ENCODE measurements at regions not wholly inside any gene's neighbourhood (a gene's known extent, or its start where the extent isn't known, plus 50 kb on each side); places are given as distances from the start of the nearest gene placed in this dataset.

DNA sequence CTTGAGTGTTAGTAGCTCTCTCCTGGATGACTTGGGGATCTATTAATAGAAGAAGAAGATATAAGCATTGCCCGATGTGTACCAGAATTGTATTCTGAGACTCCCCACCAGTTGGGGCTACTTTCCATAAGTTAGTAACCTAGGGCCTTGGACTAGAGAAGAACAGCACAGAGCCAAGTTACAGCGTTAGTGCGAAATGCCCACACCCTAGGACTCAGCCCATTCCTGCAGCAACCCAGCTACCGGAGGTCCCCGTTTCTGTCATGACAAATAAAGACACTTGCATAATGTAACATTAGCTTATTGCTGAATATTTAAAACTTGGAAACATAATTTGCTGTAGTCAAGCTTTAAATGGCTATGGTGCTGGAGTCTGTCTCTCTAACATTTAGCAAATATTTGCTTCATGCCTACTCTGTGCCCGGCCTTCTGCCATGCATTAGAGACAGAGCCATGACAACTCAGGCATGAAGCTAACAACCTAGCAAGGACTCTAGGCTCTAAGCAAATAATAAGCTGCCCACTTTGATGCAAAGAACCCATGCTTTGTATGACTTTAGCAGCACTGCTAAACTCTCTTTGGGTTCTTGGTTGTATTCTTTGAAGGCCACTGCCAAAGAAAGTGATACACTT, 103.4 kb upstream of the COL21A1 start:
- H3K27me3 ChIP-seq = no peaks in the 10 kb centered on the region
- H3K9me3 ChIP-seq = no peaks in the 10 kb centered on the region
- no peak overlapping the region for H3K27ac ChIP-seq
- H3K36me3 ChIP-seq = no peaks in the 10 kb centered on the region
- no peak for TF ChIP-seq POLR2A (IDR thresholded peaks at IDR 0.05)
- TF ChIP-seq, protein P1, sequence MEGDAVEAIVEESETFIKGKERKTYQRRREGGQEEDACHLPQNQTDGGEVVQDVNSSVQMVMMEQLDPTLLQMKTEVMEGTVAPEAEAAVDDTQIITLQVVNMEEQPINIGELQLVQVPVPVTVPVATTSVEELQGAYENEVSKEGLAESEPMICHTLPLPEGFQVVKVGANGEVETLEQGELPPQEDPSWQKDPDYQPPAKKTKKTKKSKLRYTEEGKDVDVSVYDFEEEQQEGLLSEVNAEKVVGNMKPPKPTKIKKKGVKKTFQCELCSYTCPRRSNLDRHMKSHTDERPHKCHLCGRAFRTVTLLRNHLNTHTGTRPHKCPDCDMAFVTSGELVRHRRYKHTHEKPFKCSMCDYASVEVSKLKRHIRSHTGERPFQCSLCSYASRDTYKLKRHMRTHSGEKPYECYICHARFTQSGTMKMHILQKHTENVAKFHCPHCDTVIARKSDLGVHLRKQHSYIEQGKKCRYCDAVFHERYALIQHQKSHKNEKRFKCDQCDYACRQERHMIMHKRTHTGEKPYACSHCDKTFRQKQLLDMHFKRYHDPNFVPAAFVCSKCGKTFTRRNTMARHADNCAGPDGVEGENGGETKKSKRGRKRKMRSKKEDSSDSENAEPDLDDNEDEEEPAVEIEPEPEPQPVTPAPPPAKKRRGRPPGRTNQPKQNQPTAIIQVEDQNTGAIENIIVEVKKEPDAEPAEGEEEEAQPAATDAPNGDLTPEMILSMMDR (IDR thresholded peaks at IDR 0.05) = no peak
- WGBS (ENCODE audit: insufficient coverage, low coverage, low lambda C conversion rate, missing lambda C conversion rate) = 74% methylated on average over 5 of the region's 6 CpGs
- intact Hi-C loops (cut with DNase I) = loop anchor here in 1 of 2 donors (10.0 kb wide), 1 partner anchor 244 kb away; no protein-coding TSS in a partner anchor
- ATAC-seq = no peak
- DNase-seq = no peak
- no peaks in the 10 kb centered on the region for H3K4me1 ChIP-seq
- H3K4me3 ChIP-seq = no peak overlapping the region

DNA sequence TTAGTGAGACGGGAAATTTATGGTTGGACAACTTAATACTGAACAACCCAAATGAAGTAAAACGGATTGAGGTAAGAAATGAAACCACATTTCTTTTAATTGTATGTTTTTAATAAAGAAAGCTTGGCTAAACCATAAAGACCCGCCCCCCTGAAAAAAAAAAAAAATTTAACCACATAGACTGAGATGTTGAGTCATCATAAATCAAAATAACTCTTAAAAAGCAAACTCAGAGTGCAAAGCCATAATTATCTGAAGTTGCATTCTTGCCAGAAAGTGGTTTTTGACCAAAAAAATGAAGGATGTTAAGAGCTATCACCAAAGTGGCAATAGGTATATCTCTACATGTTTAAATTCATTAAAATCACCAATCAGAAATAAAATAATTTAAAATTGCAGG, 101.8 kb upstream of the COL21A1 start:
- ATAC-seq (no peak), DNase-seq (no peak)
- no peaks in the 10 kb centered on the region for H3K27me3 ChIP-seq
- TF ChIP-seq, protein P1 (IDR thresholded peaks at IDR 0.05) = no peak
- no peak for TF ChIP-seq POLR2A (IDR thresholded peaks at IDR 0.05)
- WGBS (ENCODE audit: insufficient coverage, low coverage, low lambda C conversion rate, missing lambda C conversion rate) = 49% methylated on average over 3 of the region's 3 CpGs
- H3K4me1 ChIP-seq = no peaks in the 10 kb centered on the region
- H3K9me3 ChIP-seq = no peaks in the 10 kb centered on the region
- H3K36me3 ChIP-seq = no peaks in the 10 kb centered on the region
- intact Hi-C loops (cut with DNase I) = no loop called here
- H3K4me3 ChIP-seq = no peak overlapping the region
- no peak overlapping the region for H3K27ac ChIP-seq

DNA sequence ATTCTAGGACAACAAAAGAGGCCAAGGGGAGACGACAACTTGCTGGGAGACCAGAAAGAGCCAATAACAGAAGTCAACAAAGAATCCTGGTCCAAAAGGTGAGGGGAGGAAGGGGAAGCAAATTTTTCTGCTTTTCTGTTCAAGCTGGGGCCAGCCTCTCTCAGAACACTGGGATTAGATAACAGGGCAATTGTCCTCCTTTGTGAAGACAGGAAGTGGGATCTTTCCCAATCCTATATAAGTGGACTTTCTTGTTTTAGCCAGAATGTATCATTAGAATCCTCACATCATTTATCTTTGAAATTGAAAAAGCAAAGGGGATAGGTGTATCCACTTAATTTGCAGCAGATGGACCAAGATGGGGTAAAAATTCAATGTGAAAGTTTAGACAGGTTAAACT, 101.2 kb upstream of the COL21A1 start:
- ATAC-seq = no peak
- intact Hi-C loops (cut with DNase I) = no loop called here

DNA sequence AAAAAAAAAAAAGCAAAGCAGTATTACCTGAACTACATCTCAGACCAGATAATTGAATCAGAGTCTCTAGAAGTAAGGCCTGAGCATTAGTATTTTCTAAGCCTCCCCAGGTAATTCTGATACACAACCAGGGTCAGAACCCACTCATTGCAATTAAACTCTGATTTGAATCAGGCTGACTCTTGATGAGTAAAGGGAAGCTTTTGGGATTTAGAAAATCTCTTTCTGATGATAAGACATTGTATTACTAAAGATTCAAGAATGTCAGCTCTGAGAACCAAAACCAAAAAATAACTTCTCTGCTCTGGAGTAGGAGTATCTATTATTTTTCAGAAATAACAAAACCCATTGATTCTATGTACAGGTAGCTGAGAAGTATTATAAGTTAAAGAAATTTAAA, 100.1 kb upstream of the COL21A1 start:
- no peaks in the 10 kb centered on the region for H3K4me1 ChIP-seq
- H3K9me3 ChIP-seq = no peaks in the 10 kb centered on the region
- ATAC-seq (no peak), DNase-seq (no peak)
- H3K27ac ChIP-seq = no peak overlapping the region
- no peak for TF ChIP-seq POLR2A (IDR thresholded peaks at IDR 0.05)
- TF ChIP-seq, protein P1 (IDR thresholded peaks at IDR 0.05) = no peak
- no peak overlapping the region for H3K4me3 ChIP-seq
- no peaks in the 10 kb centered on the region for H3K36me3 ChIP-seq
- no peaks in the 10 kb centered on the region for H3K27me3 ChIP-seq
- intact Hi-C loops (cut with DNase I) = no loop called here

More for the DNA sequence above, 101.2 kb upstream of the COL21A1 start:
- Histone ChIP-seq H3K27me3 (no peaks in the 10 kb centered on the region), H3K4me1 (no peaks in the 10 kb centered on the region), H3K27ac (no peak overlapping the region), H3K36me3 (no peaks in the 10 kb centered on the region), H3K4me3 (no peak overlapping the region), H3K9me3 (no peaks in the 10 kb centered on the region)
- TF ChIP-seq, protein P1 (IDR thresholded peaks at IDR 0.05) = no peak
- no peak for TF ChIP-seq POLR2A (IDR thresholded peaks at IDR 0.05)
- no peak for DNase-seq
- WGBS (ENCODE audit: insufficient coverage, low coverage, low lambda C conversion rate, missing lambda C conversion rate) = 93% methylated on average over 1 of the region's 1 CpG

DNA sequence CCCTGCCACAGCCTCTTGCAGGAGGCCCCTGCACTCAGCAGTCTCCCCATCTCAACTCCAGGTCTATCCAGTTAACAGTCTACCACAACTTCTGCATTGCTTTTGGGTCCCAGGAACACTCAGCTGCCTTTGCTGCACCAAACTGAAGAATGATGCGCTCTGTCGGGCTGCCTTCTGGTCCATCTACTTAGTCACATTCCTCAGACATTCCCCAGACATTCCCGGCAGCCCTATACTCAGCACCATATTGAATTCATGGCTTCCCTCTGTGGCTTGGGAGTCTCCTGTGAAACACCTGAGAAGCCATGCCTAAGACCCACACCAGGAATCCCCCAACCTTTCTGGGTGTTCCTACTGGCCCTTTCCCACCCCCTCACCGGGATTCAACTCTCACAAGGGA, 99.6 kb upstream of the COL21A1 start:
- intact Hi-C loops (cut with DNase I) = no loop called here
- H3K27ac ChIP-seq = no peak overlapping the region
- H3K27me3 ChIP-seq = no peaks in the 10 kb centered on the region
- H3K4me3 ChIP-seq = no peak overlapping the region
- DNase-seq (no peak), ATAC-seq (no peak)
- TF ChIP-seq POLR2A (IDR thresholded peaks at IDR 0.05) = no peak
- TF ChIP-seq, protein P1 (IDR thresholded peaks at IDR 0.05) = no peak
- H3K36me3 ChIP-seq = no peaks in the 10 kb centered on the region
- WGBS (ENCODE audit: insufficient coverage, low coverage, low lambda C conversion rate, missing lambda C conversion rate) = 83% methylated on average over 3 of the region's 4 CpGs
- H3K4me1 ChIP-seq = no peaks in the 10 kb centered on the region
- no peaks in the 10 kb centered on the region for H3K9me3 ChIP-seq

Measured in right lobe of liver (tissue), 6 donors.